GM23338 (cell line): ENCODE measurements at regions not wholly inside any gene's neighbourhood (a gene's known extent, or its start where the extent isn't known, plus 50 kb on each side); places are given as distances from the start of the nearest gene placed in this dataset.

Source experiments
- ATAC-seq: fragments of 200-7000 bp; cut with Tn5 transposase; 3 replicates; pipeline ENCODE4 v1.9.1; 2020
- DNase-seq: peaks from one replicate; pipeline ENCODE4 v3.0.0-alpha.2; 2015; ENCODE audit warnings: low spot score
- H2AFZ ChIP-seq: fragments of 200-600 bp; sonication (generic); 2 replicates; pipeline ENCODE4 v1.8.0; 2016; ENCODE audit warnings: antibody characterized with exemption, mild to moderate bottlenecking, moderate library complexity
- H3F3A ChIP-seq: fragments of 200-600 bp; sonication (generic); replicated peaks from 2 replicates; pipeline ENCODE4 v1.8.0; 2017; ENCODE audit warnings: antibody characterized with exemption, mixed run types, low read depth
- H3K27ac ChIP-seq: fragments of 200-600 bp; sonication (generic); 2 replicates; pipeline ENCODE4 v1.6.1; 2016; ENCODE audit warnings: low read depth
- H3K27me3 ChIP-seq: fragments of 200-600 bp; sonication (generic); 2 replicates; pipeline ENCODE4 v1.8.0; 2016; ENCODE audit warnings: mild to moderate bottlenecking, mixed run types, moderate library complexity; ENCODE audit not compliant: insufficient read depth
- H3K36me3 ChIP-seq: fragments of 200-600 bp; sonication (generic); 2 replicates; pipeline ENCODE4 v1.8.0; 2016; ENCODE audit warnings: mild to moderate bottlenecking; ENCODE audit not compliant: insufficient read depth
- H3K4me1 ChIP-seq: fragments of 200-600 bp; sonication (generic); 2 replicates; pipeline ENCODE4 v1.8.0; 2016; ENCODE audit warnings: mild to moderate bottlenecking, moderate library complexity; ENCODE audit not compliant: insufficient read depth
- H3K4me2 ChIP-seq: fragments of 200-600 bp; sonication (generic); 2 replicates; pipeline ENCODE4 v1.7.1; 2017; ENCODE audit warnings: mixed run types
- H3K4me3 ChIP-seq: fragments of 200-600 bp; sonication (generic); 2 replicates; pipeline ENCODE4 v1.6.1; 2016; ENCODE audit warnings: mixed run types
- H3K79me2 ChIP-seq: fragments of 200-600 bp; sonication (generic); replicated peaks from 2 replicates; pipeline ENCODE4 v1.8.0; 2017; ENCODE audit warnings: mild to moderate bottlenecking; ENCODE audit not compliant: insufficient read depth
- H3K9me2 ChIP-seq: fragments of 200-600 bp; sonication (generic); 2 replicates; pipeline ENCODE4 v1.8.0; 2017; ENCODE audit not compliant: insufficient read depth
- H4K20me1 ChIP-seq: fragments of 200-600 bp; sonication (generic); replicated peaks from 2 replicates; pipeline ENCODE4 v1.8.0; 2017; ENCODE audit warnings: mild to moderate bottlenecking; ENCODE audit not compliant: insufficient read depth
- H3K27ac Mint-ChIP-seq: 2 replicates; pipeline ENCODE4 v1.8.0; 2020; ENCODE audit warnings: inconsistent platforms, mild to moderate bottlenecking, moderate library complexity, mixed read lengths
- H3K27me3 Mint-ChIP-seq: 3 replicates; pipeline ENCODE4 v1.8.0; 2022; ENCODE audit warnings: low read depth, mild to moderate bottlenecking, moderate library complexity, mixed read lengths, inconsistent platforms; ENCODE audit not compliant: insufficient read depth, poor library complexity
- H3K36me3 Mint-ChIP-seq: 3 replicates; pipeline ENCODE4 v1.8.0; 2021; ENCODE audit warnings: low read depth, mild to moderate bottlenecking, inconsistent platforms, moderate library complexity, mixed read lengths
- H3K4me1 Mint-ChIP-seq: 3 replicates; pipeline ENCODE4 v1.8.0; 2020; ENCODE audit warnings: mild to moderate bottlenecking, inconsistent platforms, mixed read lengths
- H3K4me3 Mint-ChIP-seq: 3 replicates; pipeline ENCODE4 v1.8.0; 2021; ENCODE audit warnings: moderate library complexity, mild to moderate bottlenecking, inconsistent platforms, mixed read lengths
- H3K9me3 Mint-ChIP-seq: 3 replicates; pipeline ENCODE4 v1.8.0; 2020; ENCODE audit warnings: moderate library complexity, mild to moderate bottlenecking, inconsistent platforms, mixed read lengths
- CREB1 ChIP-seq: fragments of 250-450 bp; sonication (Bioruptor Pico); IDR thresholded peaks from 2 replicates; pipeline ENCODE4 v1.5.0; 2020; ENCODE audit warnings: low read depth, mild to moderate bottlenecking, moderate library complexity
- ETS1 ChIP-seq: IDR thresholded peaks from 2 replicates; pipeline ENCODE4 v1.6.1; 2016; ENCODE audit warnings: antibody characterized with exemption
- EZH2 ChIP-seq: fragments of 200-600 bp; sonication (generic); IDR thresholded peaks from one replicate; pipeline ENCODE4 v1.8.0; 2017; ENCODE audit warnings: antibody characterized with exemption, mild to moderate bottlenecking, low read depth; ENCODE audit not compliant: unreplicated experiment
- EZH2phosphoT487 ChIP-seq: fragments of 200-600 bp; sonication (generic); IDR thresholded peaks from one replicate; pipeline ENCODE4 v1.8.1; 2018; ENCODE audit warnings: antibody characterized with exemption; ENCODE audit not compliant: unreplicated experiment
- JUNB ChIP-seq: IDR thresholded peaks from one replicate; pipeline ENCODE4 v1.6.1; 2016; ENCODE audit warnings: antibody characterized with exemption; ENCODE audit not compliant: unreplicated experiment
- NANOG ChIP-seq: IDR thresholded peaks from 2 replicates; pipeline ENCODE4 v1.6.1; 2016; ENCODE audit warnings: antibody characterized with exemption, borderline replicate concordance
- POLR2AphosphoS5 ChIP-seq: IDR thresholded peaks from 2 replicates; pipeline ENCODE4 v1.6.1; 2016; ENCODE audit warnings: antibody characterized with exemption, low read depth
- REST ChIP-seq: IDR thresholded peaks from one replicate; pipeline ENCODE4 v1.6.1; 2018; ENCODE audit warnings: antibody characterized with exemption; ENCODE audit not compliant: unreplicated experiment
- STAT1 ChIP-seq: IDR thresholded peaks from one replicate; pipeline ENCODE4 v1.6.1; 2016; ENCODE audit warnings: antibody characterized with exemption; ENCODE audit not compliant: unreplicated experiment
- ZNF114 ChIP-seq: fragments of 250-450 bp; sonication (Bioruptor Pico); IDR thresholded peaks from 2 replicates; pipeline ENCODE4 v1.5.0; 2020; ENCODE audit warnings: mild to moderate bottlenecking, moderate library complexity
- ZNF331 ChIP-seq: fragments of 250-450 bp; sonication (Bioruptor Pico); IDR thresholded peaks from 2 replicates; pipeline ENCODE4 v1.5.0; 2020; ENCODE audit warnings: low read depth, mild to moderate bottlenecking, moderate library complexity
- ZNF462 ChIP-seq: fragments of 250-450 bp; sonication (Bioruptor Pico); IDR thresholded peaks from 2 replicates; pipeline ENCODE4 v1.5.0; 2020; ENCODE audit warnings: mild to moderate bottlenecking, moderate library complexity

GRCh38 chr9:18185196-18185595, 288.8 kb upstream of the ADAMTSL1 start:
- H3K36me3 Mint-ChIP-seq: no peaks in the 10 kb centered on the region
- no peaks in the 10 kb centered on the region for H4K20me1 ChIP-seq
- no peak overlapping the region for H3K4me2 ChIP-seq
- no peaks in the 10 kb centered on the region for H3F3A ChIP-seq
- H2AFZ ChIP-seq: no peak overlapping the region; the same call in 1 of the 2 replicates
- H3K9me2 ChIP-seq: no peaks in the 10 kb centered on the region
- no peaks in the 10 kb centered on the region for H3K27me3 ChIP-seq
- H3K4me3 Mint-ChIP-seq: no peak overlapping the region
- no peak overlapping the region for H3K4me3 ChIP-seq
- peaks cover 1% of the 10 kb centered on the region for H3K27me3 Mint-ChIP-seq
- DNase-seq: peak; percentile 2
- no peaks in the 10 kb centered on the region for H3K36me3 ChIP-seq
- no peak overlapping the region for H3K27ac ChIP-seq
- no peak overlapping the region for H3K27ac Mint-ChIP-seq
- H3K4me1 Mint-ChIP-seq: no peaks in the 10 kb centered on the region
- no peaks in the 10 kb centered on the region for H3K79me2 ChIP-seq
- TF ChIP-seq EZH2: no peak
- H3K4me1 ChIP-seq: no peaks in the 10 kb centered on the region
- ATAC-seq: no peak
- peaks cover 5% of the 10 kb centered on the region; the same call in 2 of the 3 replicates for H3K9me3 Mint-ChIP-seq

- Mint-ChIP-seq H3K4me1 (no peaks in the 10 kb centered on the region), H3K27me3 (no peaks in the 10 kb centered on the region), H3K36me3 (no peaks in the 10 kb centered on the region), H3K27ac (no peak overlapping the region), H3K4me3 (no peak overlapping the region), H3K9me3 (no peaks in the 10 kb centered on the region)
- H3K27me3 ChIP-seq: no peaks in the 10 kb centered on the region
- DNase-seq (no peak), ATAC-seq (no peak)
- no peaks in the 10 kb centered on the region for H3K4me1 ChIP-seq
- H4K20me1 ChIP-seq: no peaks in the 10 kb centered on the region
- H3F3A ChIP-seq: no peaks in the 10 kb centered on the region
- no peak overlapping the region for H3K27ac ChIP-seq
- no peaks in the 10 kb centered on the region for H3K36me3 ChIP-seq
- H3K4me2 ChIP-seq: no peak overlapping the region
- peaks cover 6% of the 10 kb centered on the region; the same call in 1 of the 2 replicates for H3K9me2 ChIP-seq
- no peaks in the 10 kb centered on the region for H3K79me2 ChIP-seq
- H3K4me3 ChIP-seq: no peak overlapping the region
- H2AFZ ChIP-seq: no peak overlapping the region
- no peak for TF ChIP-seq EZH2
- TF ChIP-seq POLR2AphosphoS5: no peak
- no peak for TF ChIP-seq REST
- no peak for TF ChIP-seq ZNF114 (CRISPR knock-in tag)
- no peak for TF ChIP-seq EZH2phosphoT487
- no peak for TF ChIP-seq ZNF331 (CRISPR knock-in tag)
- no peak for TF ChIP-seq ETS1
- no peak for TF ChIP-seq ZNF462 (CRISPR knock-in tag)
- no peak for TF ChIP-seq NANOG
- TF ChIP-seq JUNB: no peak
- TF ChIP-seq STAT1: no peak
- no peak for TF ChIP-seq CREB1
Observed at GRCh38 chr9:18188971-18189370, 285.0 kb upstream of the ADAMTSL1 start.
